ENCODE measurements at regions not wholly inside any gene's neighbourhood (a gene's known extent, or its start where the extent isn't known, plus 50 kb on each side); places are given as distances from the start of the nearest gene placed in this dataset.
"Not testable (repeated sequence)": the region's sequence is repeated elsewhere in the genome, so short reads cannot be mapped to it uniquely, and the experiment has no call there.

GRCh38 chr10:125518397-125518796 lies 164.6 kb downstream of the TEX36 start:
- TF ChIP-seq, protein P1, sequence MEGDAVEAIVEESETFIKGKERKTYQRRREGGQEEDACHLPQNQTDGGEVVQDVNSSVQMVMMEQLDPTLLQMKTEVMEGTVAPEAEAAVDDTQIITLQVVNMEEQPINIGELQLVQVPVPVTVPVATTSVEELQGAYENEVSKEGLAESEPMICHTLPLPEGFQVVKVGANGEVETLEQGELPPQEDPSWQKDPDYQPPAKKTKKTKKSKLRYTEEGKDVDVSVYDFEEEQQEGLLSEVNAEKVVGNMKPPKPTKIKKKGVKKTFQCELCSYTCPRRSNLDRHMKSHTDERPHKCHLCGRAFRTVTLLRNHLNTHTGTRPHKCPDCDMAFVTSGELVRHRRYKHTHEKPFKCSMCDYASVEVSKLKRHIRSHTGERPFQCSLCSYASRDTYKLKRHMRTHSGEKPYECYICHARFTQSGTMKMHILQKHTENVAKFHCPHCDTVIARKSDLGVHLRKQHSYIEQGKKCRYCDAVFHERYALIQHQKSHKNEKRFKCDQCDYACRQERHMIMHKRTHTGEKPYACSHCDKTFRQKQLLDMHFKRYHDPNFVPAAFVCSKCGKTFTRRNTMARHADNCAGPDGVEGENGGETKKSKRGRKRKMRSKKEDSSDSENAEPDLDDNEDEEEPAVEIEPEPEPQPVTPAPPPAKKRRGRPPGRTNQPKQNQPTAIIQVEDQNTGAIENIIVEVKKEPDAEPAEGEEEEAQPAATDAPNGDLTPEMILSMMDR (IDR thresholded peaks at IDR 0.05), result not testable (repeated sequence)
- not testable (repeated sequence) for TF ChIP-seq EP300 (IDR thresholded peaks at IDR 0.05)

Data from ovary (tissue), 3 donors.